ENCODE measurements at regions not wholly inside any gene's neighbourhood (a gene's known extent, or its start where the extent isn't known, plus 50 kb on each side); places are given as distances from the start of the nearest gene placed in this dataset.

DNA sequence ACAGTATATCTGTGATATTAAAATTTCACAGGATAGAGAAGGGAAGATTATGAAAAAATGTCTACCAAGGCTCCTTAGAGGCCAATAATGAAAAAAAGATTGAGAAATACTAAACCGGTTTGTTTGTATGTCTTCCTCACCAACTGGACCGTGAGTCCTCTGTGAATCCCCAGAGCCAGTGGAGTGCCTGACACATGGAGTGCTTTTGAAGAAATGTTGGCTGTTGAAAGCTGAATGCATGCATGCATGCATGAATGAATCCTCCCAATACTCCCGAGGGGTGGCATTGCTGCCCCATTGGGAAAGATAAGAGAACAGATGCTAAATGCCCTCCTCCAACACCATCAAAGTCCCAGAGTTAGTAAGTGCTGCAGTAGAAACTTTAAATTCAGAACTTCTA is 152.7 kb upstream of the SERP2 start:
- no peak for DNase-seq (ENCODE audit: low read depth)

GRCh38 chr13:44221657-44222056 is 152.0 kb upstream of the SERP2 start:
- DNase-seq (ENCODE audit: low read depth) = peak; percentile 51

DNA sequence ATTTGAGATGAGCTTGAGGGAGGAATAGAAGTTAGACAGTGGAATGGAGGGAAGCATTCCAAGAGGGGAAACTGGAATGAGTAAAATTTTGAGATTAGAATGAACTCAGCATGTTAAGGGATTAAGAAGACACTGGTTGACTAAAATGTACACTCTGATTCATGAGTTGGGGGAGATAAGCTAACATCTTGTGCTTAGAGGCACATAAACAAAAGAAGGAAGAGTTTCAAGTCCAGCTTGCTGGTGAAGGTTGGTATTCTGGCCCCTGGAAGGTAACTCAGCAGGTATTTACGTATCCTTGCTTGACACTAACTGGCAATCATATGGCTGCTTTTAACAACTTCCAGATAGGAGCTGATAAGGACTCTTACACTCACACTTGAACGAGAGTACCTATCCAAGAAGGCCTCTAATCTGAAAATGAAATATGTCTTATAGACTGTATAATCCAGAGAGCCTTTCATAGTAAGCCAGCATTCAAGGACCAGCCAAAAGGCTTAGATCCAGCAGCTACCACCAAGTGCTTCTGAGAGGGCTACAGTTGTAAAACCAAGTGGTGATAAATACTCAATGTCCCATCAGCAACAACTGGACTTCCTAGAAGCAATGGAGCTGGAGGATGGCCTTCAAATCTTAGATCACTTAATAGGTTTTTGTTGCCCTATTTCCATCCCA is 149.7 kb upstream of the SERP2 start:
- no peak for DNase-seq (ENCODE audit: low read depth)

GRCh38 chr13:44224450-44225149 is 149.0 kb upstream of the SERP2 start:
- DNase-seq (ENCODE audit: low read depth) = no peak

- no peak for DNase-seq (ENCODE audit: low read depth)
These were observed 144.1 kb upstream of the SERP2 start for GRCh38 chr13:44229371-44230030.

- DNase-seq (ENCODE audit: low read depth) = peak; percentile 43
These were observed 143.6 kb upstream of the SERP2 start for GRCh38 chr13:44230071-44230470.

DNA sequence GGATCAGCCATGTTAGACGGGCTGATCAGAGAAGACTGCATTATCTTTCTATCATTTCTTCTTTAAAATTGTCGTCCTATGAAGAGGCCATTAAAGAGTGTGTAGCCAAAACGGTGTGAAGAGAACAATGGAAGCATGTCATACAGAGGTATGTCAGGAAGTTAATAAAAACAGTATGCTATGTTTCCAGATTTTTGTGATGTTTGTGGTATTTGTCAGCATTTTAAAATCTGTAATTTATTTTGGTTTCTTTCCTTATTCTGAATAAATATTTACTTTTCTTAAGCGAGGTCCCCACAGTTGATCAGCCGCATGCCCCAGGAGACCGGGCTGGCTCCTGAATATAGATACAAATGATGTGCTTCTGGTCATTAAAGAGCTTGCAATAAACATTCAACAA is 142.9 kb upstream of the SERP2 start:
- peak; percentile 48 for DNase-seq (ENCODE audit: low read depth)

GRCh38 chr13:44231786-44232516 is 141.7 kb upstream of the SERP2 start:
- peak; percentile 87 for DNase-seq (ENCODE audit: low read depth)

DNA sequence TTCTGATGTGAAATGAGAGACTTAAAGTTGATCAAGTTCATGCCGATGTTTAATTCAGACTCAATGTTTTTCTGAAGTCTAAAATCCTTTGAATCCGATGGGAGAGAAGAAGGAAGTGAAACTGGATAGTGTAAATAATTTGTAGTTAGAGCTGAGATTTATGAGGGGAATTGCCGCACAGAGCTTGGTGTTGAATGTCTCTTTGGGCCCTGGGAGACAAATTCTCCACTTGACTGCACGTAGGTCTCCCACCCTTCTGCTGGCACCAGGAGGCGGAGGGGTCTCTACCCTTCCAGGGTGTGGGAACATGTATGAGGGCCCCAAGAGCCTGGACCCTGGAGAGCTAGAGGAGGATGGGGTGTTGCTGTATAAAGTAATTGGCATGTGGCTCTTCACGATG is 140.8 kb upstream of the SERP2 start:
- DNase-seq (ENCODE audit: low read depth) = no peak

GRCh38 chr13:44234566-44234965 is 139.1 kb upstream of the SERP2 start:
- no peak for DNase-seq (ENCODE audit: low read depth)

GRCh38 chr13:44236370-44236769 is 137.3 kb upstream of the SERP2 start:
- no peak for DNase-seq (ENCODE audit: low read depth)

- DNase-seq (ENCODE audit: low read depth) = no peak
These were observed 136.8 kb upstream of the SERP2 start for GRCh38 chr13:44236801-44237207.

DNA sequence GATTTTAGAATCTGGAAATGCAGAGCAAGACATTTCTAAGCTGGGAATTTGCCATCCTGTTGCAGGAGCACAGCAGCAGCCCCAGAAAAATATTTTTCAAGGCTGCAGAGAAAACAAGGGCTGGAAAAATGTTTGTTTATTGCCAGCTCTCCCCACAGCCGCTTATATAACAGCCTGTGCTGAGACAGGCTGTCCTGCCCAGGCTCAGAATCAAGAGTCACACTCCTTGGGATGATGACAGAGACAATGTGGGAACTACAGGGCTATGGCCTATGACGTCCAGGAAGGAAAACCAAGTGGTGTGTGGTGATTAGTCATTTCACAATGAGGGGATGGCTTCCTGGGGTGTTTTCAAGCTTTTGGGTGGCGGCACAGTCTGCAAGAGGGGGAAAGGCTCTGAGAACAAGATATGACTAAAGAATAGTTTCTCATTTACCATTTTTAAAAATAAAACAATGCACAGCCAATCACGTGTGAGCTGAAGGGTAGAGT is 136.3 kb upstream of the SERP2 start:
- peak; percentile 94 for DNase-seq (ENCODE audit: low read depth)

DNA sequence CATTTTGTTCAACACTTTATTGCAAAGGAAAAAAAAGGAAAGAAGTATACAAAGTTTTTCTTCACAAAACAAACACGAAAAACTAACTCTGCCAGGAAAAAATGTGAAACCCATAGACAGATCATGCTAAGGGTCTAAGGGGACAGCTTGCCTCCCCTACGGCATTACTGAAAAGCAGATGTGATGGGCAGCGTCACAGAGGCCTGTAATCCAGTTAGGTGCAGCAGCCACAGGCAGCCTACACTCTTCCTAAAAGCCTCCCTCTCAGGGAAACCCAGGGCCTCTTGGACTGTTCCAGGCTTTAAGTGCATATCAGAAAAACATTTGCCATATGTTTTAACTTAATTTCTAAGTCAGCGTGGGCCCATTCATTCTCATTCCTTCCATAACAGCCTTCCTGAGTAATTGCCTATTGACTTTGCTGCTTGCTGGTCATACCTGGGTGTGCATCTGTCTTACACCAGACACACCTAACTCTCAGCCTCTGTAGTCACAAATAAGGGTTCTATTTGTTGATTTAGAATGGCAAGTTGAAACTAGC is 135.7 kb upstream of the SERP2 start:
- peak; percentile 54 for DNase-seq (ENCODE audit: low read depth)

GRCh38 chr13:44240611-44241145 is 132.9 kb upstream of the SERP2 start:
- no peak for DNase-seq (ENCODE audit: low read depth)

DNA sequence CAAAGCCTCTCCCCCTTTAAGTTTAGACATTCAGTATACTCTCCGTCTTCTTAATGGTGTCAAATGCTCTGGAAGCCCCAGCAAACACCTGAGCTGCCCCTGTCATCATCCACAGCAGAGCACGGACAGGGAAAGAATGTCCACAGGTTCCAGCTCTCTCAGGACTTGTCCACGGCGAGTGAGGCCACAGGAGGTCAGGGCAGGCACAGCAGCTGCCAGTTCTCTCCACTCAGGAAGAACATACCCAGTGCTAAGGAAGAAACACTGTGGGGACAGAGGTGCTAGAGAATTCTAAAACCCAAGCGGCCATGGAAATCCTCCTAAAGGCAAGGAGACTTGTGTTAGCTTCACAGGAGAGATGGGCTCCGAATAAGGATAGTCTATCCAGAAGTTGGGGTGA is 132.0 kb upstream of the SERP2 start:
- no peak for DNase-seq (ENCODE audit: low read depth)

- DNase-seq (ENCODE audit: low read depth) = no peak
These were observed 130.9 kb upstream of the SERP2 start for GRCh38 chr13:44242766-44243165.

DNA sequence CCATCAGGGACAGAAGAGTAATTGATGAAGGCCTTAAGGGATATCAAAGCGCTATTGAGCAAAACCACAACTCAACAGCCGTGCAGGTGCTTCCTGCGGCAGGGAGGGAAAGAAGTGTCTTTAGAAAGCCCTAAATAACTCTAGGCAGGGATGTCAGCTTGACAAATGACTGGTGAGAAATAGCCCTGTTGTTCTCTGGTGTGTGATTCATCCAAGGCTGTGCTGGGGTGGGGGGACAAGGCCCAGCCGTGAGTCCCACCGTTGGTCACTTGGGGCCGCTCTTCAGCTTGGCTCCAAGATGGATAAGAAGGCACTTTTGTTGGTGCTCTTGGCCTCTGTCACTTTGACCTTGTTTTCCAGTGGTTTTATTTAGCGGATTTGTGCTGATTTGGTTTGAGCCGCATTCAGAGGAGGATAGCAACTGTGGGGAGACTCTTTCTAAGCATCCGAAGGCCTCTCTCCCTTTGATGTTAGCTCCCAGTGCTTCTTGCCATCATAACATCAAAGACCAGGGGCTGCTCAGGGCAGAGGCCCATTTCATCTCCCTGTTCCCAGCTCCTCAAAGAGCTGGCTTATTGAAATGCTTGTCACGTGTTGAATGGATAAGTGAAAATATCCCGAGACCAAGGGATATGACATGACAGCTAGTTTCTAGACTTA is 130.3 kb upstream of the SERP2 start:
- peak; percentile 60 for DNase-seq (ENCODE audit: low read depth)

GRCh38 chr13:44244288-44244687 is 129.3 kb upstream of the SERP2 start:
- peak; percentile 64 for DNase-seq (ENCODE audit: low read depth)

DNA sequence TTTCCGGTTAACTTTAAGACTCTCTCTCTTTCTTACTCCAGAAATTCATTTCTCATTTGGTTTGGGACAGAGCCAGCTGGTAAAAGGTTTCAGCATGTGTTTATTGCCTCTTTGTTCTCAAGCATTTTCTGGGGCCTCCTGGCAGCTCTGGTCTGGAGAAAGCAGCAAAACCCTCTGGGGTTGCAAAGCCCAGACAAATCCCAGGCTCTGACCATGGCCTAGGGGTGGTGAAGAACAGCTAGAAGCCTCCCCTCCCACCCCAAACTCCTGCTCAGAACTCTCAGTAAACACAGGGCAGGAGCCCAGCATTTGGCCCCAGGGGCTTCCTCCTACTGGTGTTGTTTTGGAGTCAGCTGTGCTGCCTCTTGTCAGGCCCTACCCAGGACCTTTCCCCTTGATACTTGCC is 124.2 kb upstream of the SERP2 start:
- DNase-seq (ENCODE audit: low read depth) = peak; percentile 81

GRCh38 chr13:44252938-44253337 is 120.7 kb upstream of the SERP2 start:
- no peak for DNase-seq (ENCODE audit: low read depth)
